Mesenteric fat pad (tissue), 1 donor: ENCODE measurements at regions not wholly inside any gene's neighbourhood (a gene's known extent, or its start where the extent isn't known, plus 50 kb on each side); places are given as distances from the start of the nearest gene placed in this dataset.

ENCODE experiments used
- DNase-seq: peaks from one replicate; pipeline ENCODE4 v3.0.0-alpha.2; 2020; ENCODE audit warnings: low spot score
- donor health status: DM: yes; HTN: yes; CAD: no.

GRCh38 chr2:21253311-21254027, 129.7 kb downstream of the TDRD15 start:
- DNase-seq, result no peak

- no peak for DNase-seq
Observed at GRCh38 chr2:21254170-21254965, 130.6 kb downstream of the TDRD15 start.

- DNase-seq, result no peak
Observed at GRCh38 chr2:21256006-21256405, 132.2 kb downstream of the TDRD15 start.

GRCh38 chr2:21257621-21258020, 133.9 kb downstream of the TDRD15 start:
- DNase-seq, result no peak

GRCh38 chr2:21258082-21258481, 134.3 kb downstream of the TDRD15 start:
- DNase-seq, result no peak

- DNase-seq, result no peak
Observed at GRCh38 chr2:21260311-21260710, 136.5 kb downstream of the TDRD15 start.

- no peak for DNase-seq
Observed at GRCh38 chr2:21261591-21261990, 137.8 kb downstream of the TDRD15 start.

GRCh38 chr2:21262426-21262940, 138.7 kb downstream of the TDRD15 start:
- DNase-seq, result no peak

- DNase-seq, result no peak
Observed at GRCh38 chr2:21263622-21264021, 139.9 kb downstream of the TDRD15 start.

GRCh38 chr2:21265752-21266151, 142.0 kb downstream of the TDRD15 start:
- DNase-seq, result no peak

- DNase-seq, result no peak
Observed at GRCh38 chr2:21267232-21267835, 143.6 kb downstream of the TDRD15 start.

GRCh38 chr2:21268197-21268877, 144.6 kb downstream of the TDRD15 start:
- DNase-seq, result no peak

- no peak for DNase-seq
Observed at GRCh38 chr2:21268878-21269224, 145.1 kb downstream of the TDRD15 start.

- DNase-seq, result no peak
Observed at GRCh38 chr2:21269382-21269781, 145.6 kb downstream of the TDRD15 start.

- DNase-seq, result no peak
Observed at GRCh38 chr2:21270083-21270491, 146.3 kb downstream of the TDRD15 start.

GRCh38 chr2:21270708-21271122, 146.9 kb downstream of the TDRD15 start:
- no peak for DNase-seq

GRCh38 chr2:21276163-21276562, 152.4 kb downstream of the TDRD15 start:
- DNase-seq, result no peak

GRCh38 chr2:21277068-21278056, 153.6 kb downstream of the TDRD15 start:
- no peak for DNase-seq

- DNase-seq, result no peak
Observed at GRCh38 chr2:21279525-21279924, 155.8 kb downstream of the TDRD15 start.

- no peak for DNase-seq
Observed at GRCh38 chr2:21280793-21281192, 157.0 kb downstream of the TDRD15 start.
